Testis (tissue), 2 donors: ENCODE measurements at regions not wholly inside any gene's neighbourhood (a gene's known extent, or its start where the extent isn't known, plus 50 kb on each side); places are given as distances from the start of the nearest gene placed in this dataset.

Experiments used
- CTCF ChIP-seq, 3 experiments: fragments of 450-650 bp in 2 of 3; fragments of 200-600 bp in 1 of 3; sonication (generic) in 1 of 3; IDR thresholded peaks; one replicate each; pipeline ENCODE4 v1.5.1; 2016 to 2019; ENCODE audit warnings: antibody characterized with exemption in 3 of 3, mild to moderate bottlenecking in 2 of 3, moderate library complexity in 1 of 3
- POLR2A ChIP-seq: fragments of 450-650 bp; IDR thresholded peaks from one replicate; pipeline ENCODE4 v1.6.1; 2017; ENCODE audit warnings: antibody characterized with exemption, mild to moderate bottlenecking, moderate library complexity

GRCh38 chr20:12014276-12014675 lies 96.6 kb downstream of the BTBD3 start:
- TF ChIP-seq POLR2A (no peak), CTCF (IDR thresholded peaks at IDR 0.05) (no peak)
